HepG2 (cell line): ENCODE measurements at regions not wholly inside any gene's neighbourhood (a gene's known extent, or its start where the extent isn't known, plus 50 kb on each side); places are given as distances from the start of the nearest gene placed in this dataset.

Source experiments
- ATAC-seq: fragments of 200-7000 bp; cut with Tn5 transposase; 3 replicates; pipeline ENCODE4 v1.9.1; 2020; ENCODE audit warnings: mild to moderate bottlenecking, moderate library complexity
- BruUV-seq: library from RNA; stranded (reverse); fragments of 400-500 nt; replicated peaks from 2 replicates; lab custom pipeline; 2021; lab: Mats Ljungman, UMichigan
- CTCF ChIA-PET: fragments of 300-600 bp; formaldehyde crosslinking; extraction: SDS; loops from one replicate; lab custom pipeline; 2021; ENCODE audit warnings: low total read pairs, inconsistent platforms, low intra/inter-chr PET ratio; lab: Yijun Ruan, JAX
- POLR2A ChIA-PET: fragments of 350-600 bp; sonication (Branson Sonifier 250); formaldehyde crosslinking; loops from one replicate; lab custom pipeline; 2020; ENCODE audit warnings: antibody characterized with exemption, inconsistent platforms; lab: Yijun Ruan, JAX
- DNase-seq: peaks from one replicate; pipeline ENCODE4 v3.0.0-alpha.2; 2015; ENCODE audit warnings: low spot score
- FAIRE-seq: peaks from 3 replicates; lab custom pipeline; 2011; peaks lifted over from hg19 to GRCh38; lab: Jason Lieb, UNC
- H2AFZ ChIP-seq: one replicate; pipeline ENCODE4 v1.6.1; 2011; ENCODE audit warnings: low read length, inconsistent platforms
- H3K27ac ChIP-seq: fragments of 300-600 bp; 3 replicates; pipeline ENCODE4 v1.8.0; 2011; ENCODE audit warnings: mixed run types, mild to moderate bottlenecking, mixed read lengths, low read length, inconsistent platforms; ENCODE audit not compliant: insufficient read depth; ENCODE audit errors: extremely low read length
- H3K27me3 ChIP-seq, 2 experiments: fragments of 200-600 bp in 1 of 2; 2 replicates in 1 of 2; 3 replicates in 1 of 2; pipeline versions ENCODE4 v1.6.0 to v1.8.0; 2011; ENCODE audit warnings: low read length in 2 of 2, mild to moderate bottlenecking in 2 of 2, moderate library complexity in 2 of 2, inconsistent platforms in 1 of 2; ENCODE audit not compliant: insufficient read depth in 2 of 2, control insufficient read depth in 1 of 2
- H3K36me3 ChIP-seq, 2 experiments: fragments of 200-600 bp in 1 of 2; replicated peaks in 1 of 2; 2 replicates in 1 of 2; 3 replicates in 1 of 2; pipeline versions ENCODE4 v1.5.1 to v1.8.0; 2011; ENCODE audit warnings: low read length in 2 of 2, inconsistent platforms in 1 of 2; ENCODE audit not compliant: insufficient read depth in 2 of 2, control insufficient read depth in 1 of 2
- H3K4me1 ChIP-seq: 2 replicates; pipeline ENCODE4 v1.5.1; 2012; ENCODE audit warnings: low read length, inconsistent platforms; ENCODE audit not compliant: insufficient read depth
- H3K4me2 ChIP-seq: 2 replicates; pipeline ENCODE4 v1.6.0; 2011; ENCODE audit warnings: low read depth, low read length, inconsistent platforms
- H3K4me3 ChIP-seq, 3 experiments: fragments of 200-600 bp in 1 of 3; sonication (generic), shearing (Covaris generic) in 1 of 3; replicated peaks in 1 of 3; 2 replicates each; pipeline ENCODE4 v1.5.1; 2011 to 2016; ENCODE audit warnings: low read length in 3 of 3, inconsistent platforms in 2 of 3, low read depth in 2 of 3, mild to moderate bottlenecking in 2 of 3, control low read depth in 1 of 3, mixed read lengths in 1 of 3; ENCODE audit not compliant: insufficient read depth in 1 of 3
- H3K79me2 ChIP-seq: one replicate; pipeline ENCODE4 v1.6.1; 2011; ENCODE audit warnings: low read length, inconsistent platforms; ENCODE audit not compliant: insufficient read depth
- H3K9ac ChIP-seq: 2 replicates; pipeline ENCODE4 v1.6.0; 2011; ENCODE audit warnings: mild to moderate bottlenecking, low read depth, low read length, inconsistent platforms; ENCODE audit not compliant: insufficient read depth
- H3K9me3 ChIP-seq: 2 replicates; pipeline ENCODE4 v1.5.1; 2012; ENCODE audit warnings: mild to moderate bottlenecking, low read length
- H4K20me1 ChIP-seq: 2 replicates; pipeline ENCODE4 v1.6.0; 2011; ENCODE audit warnings: inconsistent platforms, mild to moderate bottlenecking, low read length, moderate library complexity; ENCODE audit not compliant: insufficient read depth
- GTF3A ChIP-seq: sonication (generic); formaldehyde crosslinking; conservative IDR thresholded peaks from 2 replicates; pipeline ENCODE4 v1.4.0; 2020; ENCODE audit warnings: mild to moderate bottlenecking, missing genetic modification reagents
- HDAC6 ChIP-seq: fragments of 200-600 bp; sonication (generic); IDR thresholded peaks from 2 replicates; pipeline ENCODE4 v1.7.0; 2017; ENCODE audit warnings: mild to moderate bottlenecking, antibody characterized with exemption, low read length, low read depth
- HOXA5 ChIP-seq: sonication (generic); formaldehyde crosslinking; IDR thresholded peaks from 2 replicates; pipeline ENCODE4 v1.4.0; 2020; ENCODE audit warnings: missing genetic modification reagents
- IKZF5 ChIP-seq: IDR thresholded peaks from 2 replicates; pipeline ENCODE4 v1.6.1; 2018; ENCODE audit warnings: missing genetic modification reagents, mild to moderate bottlenecking, missing compliant biosample characterization
- KLF16 ChIP-seq, 2 experiments: sonication (generic) in 1 of 2; formaldehyde crosslinking in 1 of 2; IDR thresholded peaks; 2 replicates each; pipeline versions ENCODE4 v1.6.1 to v1.8.0; 2016 to 2023; ENCODE audit warnings: missing genetic modification reagents in 2 of 2, missing compliant biosample characterization in 1 of 2
- PAF1 ChIP-seq: IDR thresholded peaks from 2 replicates; pipeline ENCODE4 v1.6.1; 2016; ENCODE audit warnings: missing genetic modification reagents, missing compliant biosample characterization
- RORA ChIP-seq: sonication (generic); formaldehyde crosslinking; IDR thresholded peaks from 2 replicates; pipeline ENCODE4 v1.5.0; 2020; ENCODE audit warnings: mild to moderate bottlenecking, missing genetic modification reagents, moderate library complexity
- YEATS4 ChIP-seq: sonication (generic); formaldehyde crosslinking; IDR thresholded peaks from 2 replicates; pipeline ENCODE4 v1.4.0; 2020; ENCODE audit warnings: missing genetic modification reagents, borderline replicate concordance
- ZFP36L2 ChIP-seq: sonication (generic); formaldehyde crosslinking; IDR thresholded peaks from 2 replicates; pipeline ENCODE4 v1.4.0; 2020; ENCODE audit warnings: missing genetic modification reagents
- ZNF282 ChIP-seq: fragments of 450-650 bp; IDR thresholded peaks from 2 replicates; pipeline ENCODE4 v1.6.1; 2018; ENCODE audit not compliant: partially characterized antibody
- ZNF333 ChIP-seq: sonication (generic); formaldehyde crosslinking; IDR thresholded peaks from 2 replicates; pipeline ENCODE4 v1.4.0; 2020; ENCODE audit warnings: mild to moderate bottlenecking, missing genetic modification reagents, borderline replicate concordance
- ZNF510 ChIP-seq: sonication (generic); formaldehyde crosslinking; IDR thresholded peaks from 2 replicates; pipeline ENCODE4 v1.4.0; 2020; ENCODE audit warnings: low read depth, mild to moderate bottlenecking, missing genetic modification reagents
- ZNF609 ChIP-seq: sonication (generic); formaldehyde crosslinking; IDR thresholded peaks from 2 replicates; pipeline ENCODE4 v1.4.0; 2020; ENCODE audit warnings: mild to moderate bottlenecking, missing genetic modification reagents, borderline replicate concordance
- ZNF788 ChIP-seq: sonication (generic); formaldehyde crosslinking; IDR thresholded peaks from 2 replicates; pipeline ENCODE4 v1.5.0; 2020; ENCODE audit warnings: mild to moderate bottlenecking, missing genetic modification reagents, borderline replicate concordance
- ZNF878 ChIP-seq: sonication (generic); formaldehyde crosslinking; IDR thresholded peaks from 2 replicates; pipeline ENCODE4 v1.8.1; 2023; ENCODE audit warnings: mild to moderate bottlenecking, missing genetic modification reagents, moderate library complexity
- ZNF891 ChIP-seq: sonication (generic); formaldehyde crosslinking; IDR thresholded peaks from 2 replicates; pipeline ENCODE4 v1.5.0; 2020; ENCODE audit warnings: mild to moderate bottlenecking, missing genetic modification reagents
- WGBS: methylation state at CpG from one replicate; pipeline ENCODE4 v1.1.6; 2017; ENCODE audit warnings: low lambda C conversion rate; 5-methylcytosine and 5-hydroxymethylcytosine counted together
- in situ Hi-C: cut with HindIII; loops from 2 replicates; pipeline ENCODE4 v1.10.0; 2017; ENCODE audit warnings: low pct_unique_long_range_greater_than_20kb; ENCODE audit not compliant: extremely low pct_ligation_motif_present
- intact Hi-C: fragments of 100-400 bp; cut with micrococcal nuclease; formaldehyde crosslinking; loops from one replicate; pipeline ENCODE4 v1.10.0; 2022; ENCODE audit not compliant: unreplicated experiment
- TF ChIP-seq, protein P1 (sequence below): fragments of 450-650 bp; IDR thresholded peaks from 2 replicates; pipeline ENCODE4 v1.6.1; 2016
- TF ChIP-seq, protein P2 (sequence below): sonication (generic); formaldehyde crosslinking; IDR thresholded peaks from 2 replicates; pipeline ENCODE4 v1.5.0; 2020; ENCODE audit warnings: missing genetic modification reagents

DNA sequence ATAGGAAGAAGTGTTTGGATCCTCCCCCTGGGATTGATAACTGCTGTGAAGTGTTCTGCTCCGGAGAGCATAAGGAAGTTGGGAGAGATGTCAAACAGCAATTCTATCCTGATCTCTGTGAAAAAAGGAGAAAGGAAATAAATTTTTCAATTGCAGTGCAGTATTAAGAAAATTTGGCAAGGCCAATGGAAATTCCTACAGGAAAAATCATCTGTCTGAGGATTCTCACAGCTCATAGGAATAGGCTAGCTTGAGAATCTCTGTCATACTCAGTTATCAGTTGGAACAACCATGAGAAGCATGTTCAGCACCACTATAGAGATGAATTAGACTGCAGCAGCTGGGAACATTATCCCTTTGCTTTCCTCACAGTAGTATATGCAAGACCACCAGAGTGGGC lies 1238.9 kb upstream of the MIR17HG start:
- POLR2A ChIA-PET: no interaction called here
- Histone ChIP-seq H3K27ac (no peak overlapping the region), H3K4me3 (no peak overlapping the region), H3K4me1 (no peaks in the 10 kb centered on the region), H4K20me1 (no peaks in the 10 kb centered on the region), H2AFZ (no peak overlapping the region), H3K27me3 (no peaks in the 10 kb centered on the region), H3K9me3 (peaks cover 54% of the 10 kb centered on the region), H3K4me2 (no peak overlapping the region), H3K9ac (no peak overlapping the region), H3K36me3 (no peaks in the 10 kb centered on the region), H3K79me2 (no peaks in the 10 kb centered on the region)
- ATAC-seq (no peak), DNase-seq (no peak), FAIRE-seq (no peak)
- WGBS: 60% methylated on average over 1 of the region's 1 CpG
- no TSS peak for BruUV-seq
- intact Hi-C loops (no loop called here), in situ Hi-C loops (no loop called here)
- CTCF ChIA-PET: no interaction called here
- TF ChIP-seq ZNF788: no peak
- TF ChIP-seq, protein P1, sequence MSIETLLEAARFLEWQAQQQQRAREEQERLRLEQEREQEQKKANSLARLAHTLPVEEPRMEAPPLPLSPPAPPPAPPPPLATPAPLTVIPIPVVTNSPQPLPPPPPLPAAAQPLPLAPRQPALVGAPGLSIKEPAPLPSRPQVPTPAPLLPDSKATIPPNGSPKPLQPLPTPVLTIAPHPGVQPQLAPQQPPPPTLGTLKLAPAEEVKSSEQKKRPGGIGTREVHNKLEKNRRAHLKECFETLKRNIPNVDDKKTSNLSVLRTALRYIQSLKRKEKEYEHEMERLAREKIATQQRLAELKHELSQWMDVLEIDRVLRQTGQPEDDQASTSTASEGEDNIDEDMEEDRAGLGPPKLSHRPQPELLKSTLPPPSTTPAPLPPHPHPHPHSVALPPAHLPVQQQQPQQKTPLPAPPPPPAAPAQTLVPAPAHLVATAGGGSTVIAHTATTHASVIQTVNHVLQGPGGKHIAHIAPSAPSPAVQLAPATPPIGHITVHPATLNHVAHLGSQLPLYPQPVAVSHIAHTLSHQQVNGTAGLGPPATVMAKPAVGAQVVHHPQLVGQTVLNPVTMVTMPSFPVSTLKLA: no peak
- no peak for TF ChIP-seq ZNF510 (CRISPR knock-in tag)
- no peak for TF ChIP-seq KLF16 (CRISPR knock-in tag; IDR thresholded peaks at IDR 0.05)
- no peak for TF ChIP-seq RORA
- no peak for TF ChIP-seq PAF1
- TF ChIP-seq ZNF282: no peak
- no peak for TF ChIP-seq HDAC6
- TF ChIP-seq ZNF333 (CRISPR knock-in tag): no peak
- TF ChIP-seq GTF3A: no peak
- no peak for TF ChIP-seq ZFP36L2 (CRISPR knock-in tag)
- no peak for TF ChIP-seq IKZF5
- TF ChIP-seq, protein P2, sequence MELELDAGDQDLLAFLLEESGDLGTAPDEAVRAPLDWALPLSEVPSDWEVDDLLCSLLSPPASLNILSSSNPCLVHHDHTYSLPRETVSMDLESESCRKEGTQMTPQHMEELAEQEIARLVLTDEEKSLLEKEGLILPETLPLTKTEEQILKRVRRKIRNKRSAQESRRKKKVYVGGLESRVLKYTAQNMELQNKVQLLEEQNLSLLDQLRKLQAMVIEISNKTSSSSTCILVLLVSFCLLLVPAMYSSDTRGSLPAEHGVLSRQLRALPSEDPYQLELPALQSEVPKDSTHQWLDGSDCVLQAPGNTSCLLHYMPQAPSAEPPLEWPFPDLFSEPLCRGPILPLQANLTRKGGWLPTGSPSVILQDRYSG (CRISPR knock-in tag): no peak
- no peak for TF ChIP-seq ZNF609
- TF ChIP-seq HOXA5: no peak
- TF ChIP-seq ZNF891 (CRISPR knock-in tag): no peak
- TF ChIP-seq ZNF878: no peak
- TF ChIP-seq YEATS4: no peak
